Right atrium auricular region (tissue), 2 donors: ENCODE measurements at regions not wholly inside any gene's neighbourhood (a gene's known extent, or its start where the extent isn't known, plus 50 kb on each side); places are given as distances from the start of the nearest gene placed in this dataset.

Source experiments
- DNase-seq: peaks from one replicate; pipeline ENCODE4 v3.0.0-alpha.2; 2019; ENCODE audit warnings: low spot score
- H3K27ac ChIP-seq, 2 donors: fragments of 200-600 bp; sonication (generic); 1 replicate in 1 of 2; 2 replicates in 1 of 2; pipeline ENCODE4 v1.5.1; 2016 to 2019
- H3K27me3 ChIP-seq, 2 donors: fragments of 200-600 bp; sonication (generic); one replicate each; pipeline versions ENCODE4 v1.5.1 to v1.6.0; 2017 to 2019
- H3K36me3 ChIP-seq: fragments of 200-600 bp; sonication (generic); one replicate; pipeline ENCODE4 v1.5.1; 2016
- H3K4me1 ChIP-seq, 2 donors: fragments of 200-600 bp; sonication (generic); one replicate each; pipeline versions ENCODE4 v1.5.1 to v1.6.0; 2017 to 2019
- H3K4me3 ChIP-seq, 2 donors: fragments of 200-600 bp; sonication (generic); 1 replicate in 1 of 2; 2 replicates in 1 of 2; pipeline ENCODE4 v1.5.1; 2017 to 2019; ENCODE audit warnings: mild to moderate bottlenecking in 1 of 2, moderate library complexity in 1 of 2
- H3K9me3 ChIP-seq, 2 donors: fragments of 200-600 bp; sonication (generic); one replicate each; pipeline ENCODE4 v1.5.1; 2019
- CTCF ChIP-seq, 2 donors: fragments of 200-600 bp; sonication (generic); IDR thresholded peaks; one replicate each; pipeline ENCODE4 v1.5.1; 2019; ENCODE audit warnings: antibody characterized with exemption in 2 of 2

- Histone ChIP-seq H3K4me3 (no peak overlapping the region), H3K36me3 (no peaks in the 10 kb centered on the region), H3K27ac (no peak overlapping the region), H3K9me3 (no peaks in the 10 kb centered on the region), H3K4me1 (no peaks in the 10 kb centered on the region), H3K27me3 (no peaks in the 10 kb centered on the region)
- DNase-seq = no peak
- TF ChIP-seq CTCF (IDR thresholded peaks at IDR 0.05) = no peak
These were observed 106.7 kb upstream of the VWC2 start for GRCh38 chr7:49666764-49667163.

- no peaks in the 10 kb centered on the region for H3K36me3 ChIP-seq
- no peak for TF ChIP-seq CTCF (IDR thresholded peaks at IDR 0.05)
- H3K9me3 ChIP-seq = no peaks in the 10 kb centered on the region
- no peaks in the 10 kb centered on the region for H3K27me3 ChIP-seq
- H3K4me3 ChIP-seq = no peak overlapping the region
- no peaks in the 10 kb centered on the region for H3K4me1 ChIP-seq
- no peak for DNase-seq
- peak overlapping the region in 1 of 2 donors; percentile 27 for H3K27ac ChIP-seq
These were observed 104.2 kb upstream of the VWC2 start for GRCh38 chr7:49669285-49669684.

- no peak overlapping the region for H3K4me3 ChIP-seq
- no peaks in the 10 kb centered on the region for H3K9me3 ChIP-seq
These were observed 103.7 kb upstream of the VWC2 start for GRCh38 chr7:49669692-49670260.

GRCh38 chr7:49670991-49671390, 102.4 kb upstream of the VWC2 start:
- H3K4me1 ChIP-seq = no peaks in the 10 kb centered on the region
- DNase-seq = no peak

More at GRCh38 chr7:49669692-49670260, 103.7 kb upstream of the VWC2 start:
- TF ChIP-seq CTCF (IDR thresholded peaks at IDR 0.05) = no peak
- Histone ChIP-seq H3K36me3 (no peaks in the 10 kb centered on the region), H3K4me1 (no peaks in the 10 kb centered on the region), H3K27ac (peak overlapping the region in 1 of 2 donors; percentile 27), H3K27me3 (no peaks in the 10 kb centered on the region)
- no peak for DNase-seq

GRCh38 chr7:49692516-49692915, 80.9 kb upstream of the VWC2 start:
- no peaks in the 10 kb centered on the region for H3K4me1 ChIP-seq
- no peaks in the 10 kb centered on the region for H3K27me3 ChIP-seq
- TF ChIP-seq CTCF (IDR thresholded peaks at IDR 0.05) = no peak
- no peaks in the 10 kb centered on the region for H3K9me3 ChIP-seq
- no peak for DNase-seq
- no peak overlapping the region for H3K4me3 ChIP-seq
- H3K27ac ChIP-seq = no peak overlapping the region
- H3K36me3 ChIP-seq = no peaks in the 10 kb centered on the region

More at GRCh38 chr7:49670991-49671390, 102.4 kb upstream of the VWC2 start:
- no peak for TF ChIP-seq CTCF (IDR thresholded peaks at IDR 0.05)
- Histone ChIP-seq H3K36me3 (no peaks in the 10 kb centered on the region), H3K27me3 (no peaks in the 10 kb centered on the region), H3K27ac (no peak overlapping the region), H3K4me3 (no peak overlapping the region), H3K9me3 (no peaks in the 10 kb centered on the region)

- no peak for DNase-seq
These were observed 77.5 kb upstream of the VWC2 start for GRCh38 chr7:49695971-49696370.

More at GRCh38 chr7:49695971-49696370, 77.5 kb upstream of the VWC2 start:
- Histone ChIP-seq H3K27me3 (no peaks in the 10 kb centered on the region), H3K36me3 (no peaks in the 10 kb centered on the region), H3K27ac (no peak overlapping the region), H3K4me3 (no peak overlapping the region), H3K4me1 (no peaks in the 10 kb centered on the region), H3K9me3 (no peaks in the 10 kb centered on the region)
- no peak for TF ChIP-seq CTCF (IDR thresholded peaks at IDR 0.05)
